ENCODE measurements at regions not wholly inside any gene's neighbourhood (a gene's known extent, or its start where the extent isn't known, plus 50 kb on each side); places are given as distances from the start of the nearest gene placed in this dataset.

- TF ChIP-seq CTCF (IDR thresholded peaks at IDR 0.05): no peak
- no peak for TF ChIP-seq EZH2phosphoT487 (IDR thresholded peaks at IDR 0.05)
- no peak for TF ChIP-seq EZH2 (IDR thresholded peaks at IDR 0.05)
Measured at GRCh38 chr4:174408841-174409552, 113.3 kb downstream of the HPGD start.
